HK-2 (cell line): ENCODE measurements at regions not wholly inside any gene's neighbourhood (a gene's known extent, or its start where the extent isn't known, plus 50 kb on each side); places are given as distances from the start of the nearest gene placed in this dataset.
"Not testable (repeated sequence)": the region's sequence is repeated elsewhere in the genome, so short reads cannot be mapped to it uniquely, and the experiment has no call there.

Experiments
- DNase-seq: peaks from one replicate; pipeline ENCODE4 v3.0.0-alpha.2; 2018; ENCODE audit not compliant: unreplicated experiment

DNA sequence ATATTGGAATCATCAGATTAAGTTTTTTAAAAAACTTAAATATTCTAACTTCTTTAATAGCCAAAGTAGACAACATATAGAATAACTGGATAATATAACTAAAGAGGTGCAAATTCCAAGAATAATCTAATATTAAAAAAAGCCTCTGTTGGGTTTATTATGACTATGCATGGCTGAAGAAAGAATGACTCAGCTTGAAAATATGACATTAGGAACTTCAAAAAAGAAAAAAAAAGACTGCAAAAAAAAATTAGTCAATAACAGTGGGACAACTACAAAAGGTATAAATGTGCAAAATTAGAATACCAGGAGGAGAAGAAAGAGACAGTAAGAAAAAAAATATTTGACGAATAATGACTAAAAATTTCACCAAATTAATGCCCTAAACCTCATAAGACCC lies 1178.0 kb downstream of the JRKL start:
- no peak for DNase-seq

DNA sequence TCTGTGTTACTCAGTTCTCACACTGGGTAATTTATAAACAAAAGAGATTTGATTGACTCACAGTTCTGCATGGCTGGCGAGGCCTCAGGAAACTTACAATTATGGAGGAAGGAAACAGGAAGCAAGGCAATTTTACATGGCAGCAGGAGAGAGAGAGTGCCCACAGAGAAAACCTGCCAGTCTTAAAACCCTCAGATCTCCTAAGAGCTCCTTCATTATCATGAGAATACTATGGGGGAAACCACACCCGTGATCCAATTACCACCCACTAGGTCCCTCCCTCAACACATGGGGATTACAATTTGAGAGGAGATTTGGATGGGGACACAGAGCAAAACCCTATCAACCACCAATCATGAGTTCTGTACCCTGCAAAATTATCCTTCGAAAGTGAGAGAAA lies 1180.8 kb downstream of the JRKL start:
- no peak for DNase-seq

DNA sequence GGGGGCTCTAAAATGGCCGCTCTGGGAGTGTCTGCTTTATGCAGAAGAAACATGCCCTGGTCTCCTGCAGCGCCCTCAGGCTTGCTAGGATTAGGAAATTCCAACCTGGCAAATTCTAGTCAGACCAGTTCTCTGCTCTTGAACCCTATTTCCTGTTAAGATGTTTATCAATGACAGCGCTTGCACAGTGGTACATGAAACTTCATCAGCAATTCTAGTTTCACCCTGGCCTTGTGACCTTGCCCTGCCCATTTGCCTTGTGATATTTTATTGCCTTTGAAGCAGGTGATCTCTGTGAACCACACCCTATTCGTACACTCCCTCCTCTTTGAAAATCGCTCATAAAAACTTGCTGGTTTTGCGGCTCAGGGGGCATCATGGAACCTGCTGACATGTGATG lies 1184.0 kb downstream of the JRKL start:
- not testable (repeated sequence) for DNase-seq

DNA sequence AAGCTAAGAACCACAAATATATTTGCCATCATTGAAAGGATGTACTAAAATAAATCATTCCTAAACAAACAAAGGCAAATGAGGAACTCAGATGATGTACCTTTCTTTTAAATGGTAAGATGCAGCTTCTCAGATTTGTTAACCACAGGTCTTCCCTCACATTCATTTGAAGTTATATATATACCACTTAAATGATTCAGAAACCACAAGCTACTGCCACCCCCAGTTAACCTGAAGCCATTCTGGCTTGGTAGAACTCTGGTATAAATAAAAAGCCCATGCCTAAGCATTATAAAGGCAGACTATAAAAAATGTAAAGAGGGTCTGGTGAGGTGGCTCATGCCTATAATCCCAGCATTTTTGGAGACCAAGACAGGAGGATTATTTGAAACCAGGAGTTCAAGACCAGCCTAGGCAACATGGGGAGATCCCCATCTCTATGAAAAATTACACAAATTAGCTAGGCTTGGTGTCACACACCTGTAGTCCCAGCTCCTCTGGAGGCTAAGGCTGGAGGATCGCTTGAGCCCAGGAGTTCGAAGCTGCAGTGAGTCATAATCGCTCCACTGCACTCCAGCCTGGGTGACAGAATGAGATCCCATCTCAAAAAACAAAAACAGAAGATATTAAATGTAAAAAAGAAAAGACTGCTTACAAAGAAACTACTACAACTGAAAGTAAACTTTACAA lies 1185.3 kb downstream of the JRKL start:
- no peak for DNase-seq

DNA sequence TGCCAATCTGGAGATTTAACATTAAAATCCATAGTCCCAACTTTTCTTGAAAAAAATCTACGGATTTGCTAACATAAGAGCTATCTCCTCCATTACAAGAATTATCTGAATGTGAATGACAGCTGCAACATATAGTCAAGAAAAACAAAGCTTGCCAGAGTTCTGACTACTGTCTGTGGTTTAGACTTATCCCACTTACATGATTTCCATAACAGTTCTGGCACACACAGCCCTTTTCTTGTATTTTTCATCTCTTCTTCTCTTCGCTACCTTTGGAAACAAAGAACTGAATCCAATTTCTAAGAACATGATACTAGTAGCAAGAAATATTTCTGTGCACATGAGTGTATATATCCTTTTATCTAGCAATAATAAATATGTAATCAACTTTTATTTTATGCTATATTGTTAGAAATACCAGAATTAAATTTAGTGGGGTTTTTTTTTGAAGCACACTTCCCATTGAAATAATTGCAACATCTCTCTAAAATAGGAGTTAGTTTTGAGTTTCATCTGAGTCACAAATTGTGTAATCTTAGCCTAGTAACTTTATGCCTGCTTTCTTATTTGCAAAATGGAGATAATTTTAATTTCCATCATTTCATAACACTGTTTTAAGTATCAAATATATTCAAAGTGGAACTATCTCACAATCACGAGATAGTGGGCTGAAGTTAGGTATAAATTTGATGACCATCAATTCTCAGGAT lies 1217.6 kb downstream of the JRKL start:
- no peak for DNase-seq

DNA sequence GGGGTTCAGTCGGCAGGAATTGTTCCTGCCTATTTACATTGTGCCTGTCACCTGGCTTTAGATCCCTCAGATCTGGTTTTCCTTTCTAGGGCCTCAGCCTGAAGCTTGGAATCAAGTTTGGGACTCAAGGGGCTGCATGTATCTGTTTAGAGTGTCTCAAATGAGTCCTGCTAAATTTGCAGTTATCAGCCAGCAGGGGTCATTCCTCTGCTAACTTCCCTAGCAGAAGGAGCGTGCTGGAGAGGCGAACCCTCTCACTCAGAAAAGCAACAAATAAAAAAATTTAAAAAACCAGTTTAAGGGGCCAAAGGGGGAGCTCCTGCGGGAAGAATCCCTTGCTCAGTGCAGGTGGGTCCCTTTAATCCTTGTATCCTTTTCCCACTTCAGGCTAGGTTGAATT lies 1220.2 kb downstream of the JRKL start:
- no peak for DNase-seq

DNA sequence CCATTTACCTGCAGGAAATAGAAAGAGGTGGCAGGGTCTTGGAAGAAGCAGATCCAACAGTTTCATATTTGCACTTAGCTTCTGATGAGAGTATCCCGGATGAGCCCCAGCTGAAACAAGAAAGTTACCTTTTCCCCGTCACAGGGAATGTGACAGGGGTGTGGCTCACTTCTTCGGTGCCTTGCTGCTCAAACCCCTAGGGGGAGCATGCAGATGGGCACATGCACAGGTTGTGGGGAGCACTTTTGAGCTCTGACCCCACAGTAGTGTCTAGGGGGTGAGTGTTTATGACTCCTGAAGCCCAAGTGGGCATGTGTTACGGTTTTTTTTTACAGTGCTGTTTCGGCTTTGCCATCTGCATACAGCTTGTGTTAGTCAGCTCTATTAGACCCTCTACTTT lies 1221.0 kb downstream of the JRKL start:
- DNase-seq: no peak

DNA sequence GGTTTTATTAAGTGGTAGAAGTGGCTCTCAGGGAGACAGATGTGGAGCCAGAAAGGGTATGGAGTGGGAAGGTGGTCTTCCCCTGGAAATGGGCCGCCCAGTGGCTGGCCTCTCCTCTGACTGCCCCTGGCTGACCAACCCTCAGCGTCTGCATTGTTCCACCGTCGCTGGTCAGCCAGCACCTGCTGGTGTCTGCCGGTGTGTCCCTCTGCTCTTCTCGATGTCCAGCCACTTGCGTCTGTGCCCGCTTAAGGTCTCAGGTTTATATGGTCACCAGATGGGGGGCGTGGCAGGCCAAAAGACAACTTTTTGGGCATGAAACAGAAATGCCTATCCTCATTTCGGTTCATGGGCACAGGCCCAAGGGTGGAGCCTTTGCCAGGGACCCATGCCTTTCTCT lies 1221.5 kb downstream of the JRKL start:
- DNase-seq: no peak

DNA sequence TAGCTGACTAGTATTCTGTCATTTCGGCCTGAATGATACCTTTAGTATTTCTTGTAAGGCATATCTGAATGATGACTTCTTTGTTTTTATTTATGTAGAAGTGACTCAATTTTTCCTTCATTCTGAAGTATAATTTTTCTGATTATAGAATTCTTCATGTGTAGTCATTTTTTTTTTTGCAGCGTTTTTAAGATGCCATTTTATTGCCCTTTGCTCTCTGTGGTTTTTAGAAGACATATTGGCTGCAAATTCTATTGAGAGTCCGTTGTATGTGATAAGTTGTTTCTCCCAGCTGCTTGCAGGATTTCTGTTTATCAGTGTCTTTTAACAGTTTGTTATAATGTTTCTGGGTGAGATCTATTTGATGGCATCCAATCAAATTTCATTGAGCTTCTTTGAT lies 1224.8 kb downstream of the JRKL start:
- no peak for DNase-seq

DNA sequence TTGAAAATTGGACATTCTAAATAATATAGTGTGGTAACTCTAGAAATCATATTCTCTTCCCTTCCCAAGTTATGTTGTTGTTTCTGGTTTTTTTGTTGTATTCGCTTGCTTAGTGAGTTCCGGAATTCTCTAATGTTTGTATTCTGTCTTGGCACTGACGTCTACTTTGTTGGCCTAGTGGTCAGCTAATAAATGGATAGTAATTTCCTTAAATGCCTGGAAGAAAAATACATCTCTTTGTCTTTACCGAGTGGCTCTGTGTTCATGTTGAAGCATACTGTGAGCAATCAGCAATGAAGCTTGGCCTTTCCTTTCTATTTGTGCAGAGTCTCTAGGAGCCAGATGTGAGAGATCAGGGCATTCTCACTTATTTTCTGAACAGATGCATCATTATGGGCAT lies 1225.7 kb downstream of the JRKL start:
- no peak for DNase-seq

DNA sequence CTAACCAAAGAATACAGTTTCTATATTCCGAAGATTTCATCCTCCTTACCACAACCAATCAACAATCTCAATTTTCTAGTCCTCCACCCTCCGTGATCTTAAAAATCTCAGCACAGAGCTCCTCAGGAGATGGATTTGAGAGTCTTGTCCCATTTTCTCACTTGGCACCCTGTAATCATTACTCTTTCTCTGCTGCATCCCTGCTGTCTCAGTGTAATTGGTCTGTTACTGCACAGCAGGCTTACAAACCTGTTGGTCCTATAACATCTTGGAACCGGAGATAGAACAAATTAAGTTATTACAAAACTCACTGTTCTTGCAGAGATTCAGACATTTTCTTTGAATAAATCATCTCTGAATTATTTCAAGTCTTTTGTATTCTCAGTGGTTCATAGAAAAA lies 1227.2 kb downstream of the JRKL start:
- DNase-seq: no peak

DNA sequence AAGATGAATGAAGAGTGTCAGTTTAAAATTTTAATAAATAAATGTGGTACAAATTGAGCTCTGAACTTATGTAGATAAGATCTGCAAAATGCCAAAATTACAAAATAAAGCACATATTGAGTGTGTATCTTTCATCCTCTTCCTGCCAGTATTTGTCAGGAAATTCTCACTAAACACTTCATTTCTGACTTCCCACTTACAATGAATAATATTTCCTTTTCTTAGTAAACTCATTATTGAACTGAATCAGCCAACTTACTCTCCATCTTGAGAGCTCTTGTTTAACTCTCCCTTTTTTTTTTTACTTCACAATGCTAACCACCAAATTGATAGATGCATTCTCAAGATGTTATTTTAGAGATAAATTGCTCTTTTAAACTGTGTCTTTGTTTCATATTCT lies 1230.2 kb downstream of the JRKL start:
- DNase-seq: no peak

DNA sequence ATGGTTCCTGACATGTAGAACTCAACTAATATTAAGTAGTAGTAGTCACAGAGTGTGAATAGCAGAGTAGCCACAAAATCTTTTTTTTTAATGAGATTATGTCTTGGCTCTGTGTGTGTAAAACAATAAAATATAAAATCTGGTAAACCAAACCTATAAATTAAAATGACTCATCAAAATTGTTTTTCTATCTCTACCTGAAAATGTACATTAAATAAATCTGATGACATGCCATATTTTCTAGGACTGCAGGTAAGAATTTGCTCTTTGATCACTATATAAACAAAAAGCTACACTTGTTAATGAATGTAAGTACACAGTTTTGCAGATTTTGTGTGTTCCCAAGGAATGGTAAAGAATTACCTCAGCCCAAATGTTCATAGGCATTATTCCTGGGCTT lies 1231.5 kb downstream of the JRKL start:
- no peak for DNase-seq

DNA sequence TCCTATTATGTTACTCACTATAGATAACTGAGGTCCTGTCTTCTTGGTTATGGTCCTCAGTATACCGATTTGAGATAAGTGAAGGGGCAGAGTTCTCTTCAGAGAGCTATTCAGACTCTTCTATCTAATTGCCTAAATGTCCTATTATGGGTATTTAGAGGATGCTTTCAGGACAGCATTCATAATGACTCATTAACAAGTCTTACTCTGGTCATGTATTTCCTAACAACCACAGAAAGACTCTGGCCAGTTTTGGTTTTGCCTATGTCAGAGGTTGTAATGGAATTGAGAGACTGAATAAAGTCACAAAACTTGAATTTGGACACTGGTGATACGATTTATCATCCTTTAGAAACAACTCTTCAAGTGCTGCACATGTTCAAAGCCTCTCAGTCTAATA lies 1233.0 kb downstream of the JRKL start:
- no peak for DNase-seq

DNA sequence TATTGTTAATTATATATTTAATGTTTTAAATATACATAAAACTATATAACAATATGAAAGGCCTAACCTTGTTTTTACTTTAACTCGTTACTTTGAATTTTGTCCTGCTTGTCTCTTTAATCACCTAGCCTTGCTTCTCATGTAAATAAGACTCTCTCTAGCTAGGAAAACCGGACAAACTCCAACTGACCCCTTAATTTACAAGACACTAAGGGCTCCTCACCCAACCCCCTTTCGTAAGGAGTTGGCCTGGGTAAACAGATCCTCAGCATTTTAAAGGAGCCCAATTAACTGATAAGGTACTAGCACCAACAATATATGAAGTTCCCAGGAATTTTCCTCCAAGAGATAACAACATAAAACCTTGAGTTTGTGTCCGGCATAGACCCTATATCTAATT lies 1246.9 kb downstream of the JRKL start:
- not testable (repeated sequence) for DNase-seq

DNA sequence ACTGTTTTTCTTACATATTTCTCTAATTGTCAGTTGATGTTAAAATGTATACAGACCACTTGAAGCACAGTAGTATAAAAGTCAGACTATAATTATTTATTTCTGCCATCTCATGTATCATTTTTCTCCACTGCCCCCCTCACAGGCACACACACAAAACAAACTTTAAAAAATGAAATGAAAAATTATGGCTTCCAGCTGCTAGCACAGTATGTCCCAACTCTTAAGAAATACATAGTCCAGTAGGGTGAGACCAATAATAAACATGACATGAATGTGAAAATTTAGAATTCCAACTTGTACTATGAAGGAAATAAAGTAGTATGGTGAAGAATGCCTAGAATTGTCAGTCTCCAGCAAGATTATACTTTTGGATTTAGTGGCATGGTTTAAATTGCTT lies 1247.9 kb downstream of the JRKL start:
- DNase-seq: no peak

DNA sequence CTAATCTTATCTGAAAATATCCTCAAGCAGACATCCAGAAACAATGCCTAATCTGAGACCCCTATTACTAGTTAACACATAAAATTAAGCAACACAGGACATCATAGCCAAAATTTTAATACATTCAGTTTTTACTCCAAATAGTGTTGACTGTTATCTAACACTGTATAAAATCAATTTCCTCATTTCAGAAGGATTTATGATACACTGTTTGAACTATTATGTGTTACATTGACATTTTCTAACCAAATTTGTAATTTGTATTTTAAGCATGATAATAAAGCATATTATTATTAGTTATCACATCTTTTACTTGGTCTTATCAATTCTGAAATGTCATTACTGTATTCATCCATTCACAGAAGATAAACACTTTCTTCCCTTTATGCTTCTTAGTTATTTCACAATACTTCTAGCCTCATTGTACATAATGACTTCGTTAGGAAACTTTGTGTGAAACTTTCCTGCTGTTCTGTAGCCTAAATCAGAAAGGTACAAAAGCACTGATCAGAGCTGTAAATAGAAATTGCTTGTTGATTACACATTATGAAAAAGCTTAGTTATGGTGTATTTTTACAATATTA lies 1248.9 kb downstream of the JRKL start:
- no peak for DNase-seq

DNA sequence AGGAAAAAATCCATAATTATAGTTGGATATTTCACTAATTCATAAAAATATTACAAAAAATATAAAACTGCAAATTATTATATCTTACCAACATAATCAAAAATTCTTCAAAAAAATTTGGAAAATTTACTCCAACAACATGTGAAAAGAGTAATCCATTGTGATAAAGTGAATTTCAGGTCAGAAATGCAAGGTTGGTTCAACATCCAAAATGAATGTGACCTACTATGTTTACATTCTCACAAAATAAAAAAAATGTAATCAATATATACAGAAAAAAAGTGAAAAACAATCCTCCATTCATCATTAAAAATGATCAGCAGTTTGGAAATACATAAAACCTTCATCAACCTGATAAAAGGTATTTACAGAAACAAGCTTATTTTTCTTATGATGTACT lies 1252.2 kb downstream of the JRKL start:
- no peak for DNase-seq

DNA sequence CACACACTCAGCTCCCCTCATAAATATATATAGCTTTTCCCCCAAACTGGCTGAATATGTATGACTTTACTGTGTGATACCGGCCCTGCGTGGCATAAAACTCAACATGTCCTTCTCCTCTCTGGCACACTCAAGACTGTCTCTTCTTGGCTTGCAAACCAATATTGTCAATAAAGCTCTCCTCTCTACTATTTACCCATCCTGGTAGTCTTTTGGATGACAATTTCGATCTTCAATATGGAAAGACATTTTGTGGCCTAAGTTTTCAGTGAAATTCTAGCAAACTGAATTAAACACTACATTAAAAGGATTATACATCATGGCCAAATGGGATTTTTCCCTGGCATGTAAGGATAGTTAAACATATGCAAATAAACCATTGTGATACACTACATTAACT lies 1255.9 kb downstream of the JRKL start:
- no peak for DNase-seq

DNA sequence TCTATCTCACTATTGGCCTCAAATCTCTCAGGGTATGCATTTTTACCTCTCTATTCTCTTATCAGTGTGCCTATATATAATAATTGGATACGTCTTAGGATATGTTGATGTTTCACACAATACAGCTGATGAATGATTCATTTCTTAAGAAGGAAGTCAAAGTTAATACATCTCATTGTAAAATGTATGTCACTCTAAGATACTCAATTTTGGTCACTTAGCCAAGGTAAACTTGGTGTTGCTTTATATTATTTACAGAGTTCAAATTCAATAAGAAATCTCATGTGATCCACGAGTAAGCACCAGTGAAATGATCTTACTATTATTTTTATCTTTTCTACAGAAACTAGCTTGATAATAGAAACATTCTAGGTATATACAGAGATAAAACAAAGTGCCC lies 1266.5 kb downstream of the JRKL start:
- no peak for DNase-seq

DNA sequence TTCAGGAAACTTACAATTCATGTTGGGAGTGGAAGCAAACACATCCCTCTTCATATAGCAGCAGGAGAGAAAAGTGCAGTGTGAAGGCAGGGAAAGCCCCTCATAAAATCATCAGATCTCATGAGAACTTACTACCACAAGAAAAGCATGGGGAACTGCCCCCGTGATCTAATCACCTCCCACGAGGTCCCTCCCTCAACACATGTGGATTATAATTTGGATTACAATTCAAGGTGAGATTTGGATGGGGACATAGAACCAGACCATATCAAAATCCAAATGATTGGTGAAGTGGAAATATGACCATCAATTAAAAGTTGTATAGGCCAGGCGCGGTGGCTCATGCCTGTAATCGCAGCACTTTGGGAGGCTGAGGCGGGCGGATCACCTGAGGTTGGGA lies 1268.0 kb downstream of the JRKL start:
- no peak for DNase-seq

DNA sequence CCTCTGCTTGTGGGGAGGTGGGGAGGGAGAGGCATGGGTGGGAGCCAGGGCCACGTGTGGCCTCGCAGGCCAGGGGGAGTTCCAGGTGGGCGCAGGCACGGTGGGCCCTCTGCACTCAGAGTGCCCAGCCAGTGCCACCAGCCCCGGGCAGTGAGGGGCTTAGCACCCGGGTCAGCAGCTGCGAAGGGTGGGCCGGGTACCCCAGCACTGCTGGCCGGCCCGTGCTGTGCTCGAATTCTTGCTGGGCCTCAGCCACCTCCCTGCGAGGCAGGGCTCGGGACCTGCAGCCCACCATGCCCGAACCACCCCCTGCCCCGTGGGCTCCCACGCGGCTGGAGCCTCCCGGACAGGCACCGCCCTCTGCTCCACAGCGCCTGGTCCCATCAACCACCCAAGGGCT lies 1277.2 kb downstream of the JRKL start:
- DNase-seq: no peak

DNA sequence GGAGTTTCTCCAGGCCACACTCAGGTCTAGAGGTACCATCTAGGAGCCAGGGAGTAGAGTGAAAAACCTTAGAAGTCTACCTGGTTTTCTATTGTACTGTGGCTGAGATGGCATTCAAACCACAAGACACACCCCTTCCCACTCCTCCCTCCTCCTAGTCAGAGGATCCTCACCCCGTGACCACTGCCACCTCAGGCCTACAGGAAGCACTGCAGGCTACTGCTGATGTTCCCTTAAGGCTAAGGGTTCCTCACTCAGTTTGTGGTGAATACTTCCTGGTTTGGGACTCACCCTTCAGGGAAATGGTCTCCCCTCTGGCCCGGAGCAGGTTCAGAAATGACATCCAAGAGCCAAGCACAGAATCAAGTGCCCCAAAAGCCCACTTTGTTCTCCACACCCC lies 1293.9 kb downstream of the JRKL start:
- peak; percentile 14 for DNase-seq
